ENCODE measurements at regions not wholly inside any gene's neighbourhood (a gene's known extent, or its start where the extent isn't known, plus 50 kb on each side); places are given as distances from the start of the nearest gene placed in this dataset.
"Not testable (repeated sequence)": the region's sequence is repeated elsewhere in the genome, so short reads cannot be mapped to it uniquely, and the experiment has no call there.

DNA sequence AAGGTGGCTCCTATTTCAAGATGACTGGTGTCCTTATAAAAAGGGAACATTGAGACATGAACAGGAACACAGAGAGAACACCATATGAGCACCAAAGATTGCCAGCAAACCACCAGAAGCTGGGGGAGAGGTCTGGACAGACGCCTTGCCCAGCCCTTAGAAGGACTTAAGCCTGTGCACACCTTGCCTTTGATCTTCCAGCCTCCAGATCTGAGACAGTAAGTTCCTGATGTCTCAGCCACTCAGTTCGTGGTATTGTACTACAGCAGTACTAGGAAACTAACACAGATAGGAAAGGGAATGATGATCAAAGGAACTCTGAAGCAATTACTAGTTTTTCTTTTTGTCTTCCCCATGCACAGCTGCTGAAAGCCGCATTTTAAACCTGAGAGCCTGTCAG is 137.3 kb upstream of the FHL2 start:
- H3K27me3 ChIP-seq (ENCODE audit: insufficient read depth, low read length, poor library complexity), result peaks cover 5% of the 10 kb centered on the region
- TF ChIP-seq, protein P1, sequence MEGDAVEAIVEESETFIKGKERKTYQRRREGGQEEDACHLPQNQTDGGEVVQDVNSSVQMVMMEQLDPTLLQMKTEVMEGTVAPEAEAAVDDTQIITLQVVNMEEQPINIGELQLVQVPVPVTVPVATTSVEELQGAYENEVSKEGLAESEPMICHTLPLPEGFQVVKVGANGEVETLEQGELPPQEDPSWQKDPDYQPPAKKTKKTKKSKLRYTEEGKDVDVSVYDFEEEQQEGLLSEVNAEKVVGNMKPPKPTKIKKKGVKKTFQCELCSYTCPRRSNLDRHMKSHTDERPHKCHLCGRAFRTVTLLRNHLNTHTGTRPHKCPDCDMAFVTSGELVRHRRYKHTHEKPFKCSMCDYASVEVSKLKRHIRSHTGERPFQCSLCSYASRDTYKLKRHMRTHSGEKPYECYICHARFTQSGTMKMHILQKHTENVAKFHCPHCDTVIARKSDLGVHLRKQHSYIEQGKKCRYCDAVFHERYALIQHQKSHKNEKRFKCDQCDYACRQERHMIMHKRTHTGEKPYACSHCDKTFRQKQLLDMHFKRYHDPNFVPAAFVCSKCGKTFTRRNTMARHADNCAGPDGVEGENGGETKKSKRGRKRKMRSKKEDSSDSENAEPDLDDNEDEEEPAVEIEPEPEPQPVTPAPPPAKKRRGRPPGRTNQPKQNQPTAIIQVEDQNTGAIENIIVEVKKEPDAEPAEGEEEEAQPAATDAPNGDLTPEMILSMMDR (IDR thresholded peaks at IDR 0.05; ENCODE audit: borderline replicate concordance, extremely low read depth, low read length, poor library complexity, severe bottlenecking), result no peak
- TF ChIP-seq EZH2 (IDR thresholded peaks at IDR 0.05; ENCODE audit: borderline replicate concordance, low read depth, low read length, severe bottlenecking), result no peak
- no peaks in the 10 kb centered on the region for H4K20me1 ChIP-seq (ENCODE audit: insufficient read depth, low read length)
- no peak overlapping the region for H3K9ac ChIP-seq (ENCODE audit: low read depth, low read length)
- ATAC-seq (ENCODE audit: insufficient read depth, low read depth), result no peak
- no peaks in the 10 kb centered on the region for H3K36me3 ChIP-seq (ENCODE audit: insufficient read depth, low read length)
- no peak overlapping the region for H3K27ac ChIP-seq (ENCODE audit: low read length)
- no peak overlapping the region for H2AFZ ChIP-seq (ENCODE audit: low read depth, low read length)
- no peaks in the 10 kb centered on the region for H3K79me2 ChIP-seq (ENCODE audit: insufficient read depth, low read length)
- no peaks in the 10 kb centered on the region for H3K4me1 ChIP-seq (ENCODE audit: insufficient read depth, low read length)
- no peak overlapping the region for H3K4me3 ChIP-seq (ENCODE audit: low read depth in 1 of 2, low read length in 2 of 2)
- DNase-seq, result no peak
- no peak overlapping the region for H3K4me2 ChIP-seq (ENCODE audit: insufficient read depth, low read length)
- no peaks in the 10 kb centered on the region for H3K9me3 ChIP-seq (ENCODE audit: insufficient read depth, low read length, severe bottlenecking)

DNA sequence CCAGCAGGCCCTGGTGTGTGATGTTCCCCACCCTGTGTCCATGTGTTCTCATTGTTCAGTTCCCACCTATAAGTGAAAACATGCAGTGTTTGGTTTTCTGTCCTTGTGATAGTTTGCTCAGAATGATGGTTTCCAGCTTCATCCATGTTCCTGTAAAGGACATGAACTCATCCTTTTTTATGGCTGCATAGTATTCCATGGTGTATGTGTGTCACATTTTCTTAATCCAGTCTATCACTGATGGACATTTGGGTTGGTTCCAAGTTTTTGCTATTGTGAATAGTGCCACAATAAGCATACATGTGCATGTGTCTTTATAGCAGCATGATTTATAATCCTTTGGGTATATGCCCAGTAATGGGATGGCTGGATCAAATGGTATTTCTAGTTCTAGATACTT is 130.4 kb upstream of the FHL2 start:
- not testable (repeated sequence) for ATAC-seq (ENCODE audit: insufficient read depth, low read depth)

DNA sequence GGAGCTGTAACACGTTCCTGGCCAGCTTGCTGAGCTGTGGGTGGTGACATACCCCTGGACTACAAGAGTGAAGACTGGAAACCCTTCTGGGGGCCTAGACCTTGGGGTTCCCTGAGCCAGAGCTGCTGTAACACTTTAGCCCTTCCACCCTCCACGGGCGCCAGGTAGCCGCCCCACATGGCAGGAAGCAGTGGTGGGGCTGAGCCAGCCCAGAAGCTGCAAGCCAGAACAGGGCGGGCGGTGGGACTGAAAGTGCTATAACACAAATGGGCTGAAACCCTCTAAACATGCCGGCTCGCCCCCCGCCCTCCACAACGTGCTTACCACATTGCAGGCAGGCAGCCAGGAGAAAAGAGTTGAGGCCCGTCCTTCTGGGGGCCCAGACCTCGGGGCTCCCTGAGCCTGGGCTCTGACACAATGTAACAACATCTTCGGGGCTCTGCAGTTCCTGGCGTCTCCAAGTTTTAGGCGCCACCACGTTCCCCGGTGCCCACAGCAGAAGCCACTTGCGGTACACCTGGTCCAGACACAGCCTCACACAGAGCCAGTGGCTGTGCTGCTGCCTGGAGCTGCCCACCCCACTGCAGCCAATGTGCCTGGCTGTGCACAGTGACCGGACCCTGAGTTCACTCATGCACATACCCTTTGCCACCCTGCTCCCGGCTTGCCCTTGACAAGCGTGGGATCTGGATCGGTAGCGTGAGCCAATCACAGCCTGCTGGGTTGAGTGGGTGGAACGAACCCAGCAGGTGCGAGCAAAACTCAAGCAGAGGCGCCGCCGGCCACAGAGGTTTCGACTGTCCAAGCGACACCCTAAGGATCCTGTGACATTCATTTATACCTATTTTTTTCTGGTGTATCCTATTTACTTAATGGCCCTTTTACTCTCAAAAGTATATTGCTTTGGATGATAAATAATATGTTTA is 127.4 kb upstream of the FHL2 start:
- ATAC-seq (ENCODE audit: insufficient read depth, low read depth) (no peak), DNase-seq (no peak)
- Histone ChIP-seq H3K4me2 (ENCODE audit: insufficient read depth, low read length) (no peak overlapping the region), H3K9me3 (ENCODE audit: insufficient read depth, low read length, severe bottlenecking) (no peaks in the 10 kb centered on the region), H3K27ac (ENCODE audit: low read length) (no peak overlapping the region), H4K20me1 (ENCODE audit: insufficient read depth, low read length) (no peaks in the 10 kb centered on the region), H3K27me3 (ENCODE audit: insufficient read depth, low read length, poor library complexity) (no peaks in the 10 kb centered on the region), H3K79me2 (ENCODE audit: insufficient read depth, low read length) (no peaks in the 10 kb centered on the region), H2AFZ (ENCODE audit: low read depth, low read length) (no peak overlapping the region), H3K4me3 (ENCODE audit: low read depth in 1 of 2, low read length in 2 of 2) (no peak overlapping the region), H3K4me1 (ENCODE audit: insufficient read depth, low read length) (no peaks in the 10 kb centered on the region), H3K36me3 (ENCODE audit: insufficient read depth, low read length) (no peaks in the 10 kb centered on the region), H3K9ac (ENCODE audit: low read depth, low read length) (no peak overlapping the region)
- no peak for TF ChIP-seq EZH2 (IDR thresholded peaks at IDR 0.05; ENCODE audit: borderline replicate concordance, low read depth, low read length, severe bottlenecking)
- TF ChIP-seq, protein P1 (IDR thresholded peaks at IDR 0.05; ENCODE audit: borderline replicate concordance, extremely low read depth, low read length, poor library complexity, severe bottlenecking), result no peak

More for the DNA sequence above, 130.4 kb upstream of the FHL2 start:
- H3K9ac ChIP-seq (ENCODE audit: low read depth, low read length); H3K4me2 ChIP-seq (ENCODE audit: insufficient read depth, low read length); H3K9me3 ChIP-seq (ENCODE audit: insufficient read depth, low read length, severe bottlenecking); H2AFZ ChIP-seq (ENCODE audit: low read depth, low read length); H3K4me1 ChIP-seq (ENCODE audit: insufficient read depth, low read length); H3K79me2 ChIP-seq (ENCODE audit: insufficient read depth, low read length); H3K36me3 ChIP-seq (ENCODE audit: insufficient read depth, low read length); H4K20me1 ChIP-seq (ENCODE audit: insufficient read depth, low read length); DNase-seq; H3K4me3 ChIP-seq (ENCODE audit: low read depth in 1 of 2, low read length in 2 of 2); H3K27ac ChIP-seq (ENCODE audit: low read length); H3K27me3 ChIP-seq (ENCODE audit: insufficient read depth, low read length, poor library complexity): not testable (repeated sequence)

DNA sequence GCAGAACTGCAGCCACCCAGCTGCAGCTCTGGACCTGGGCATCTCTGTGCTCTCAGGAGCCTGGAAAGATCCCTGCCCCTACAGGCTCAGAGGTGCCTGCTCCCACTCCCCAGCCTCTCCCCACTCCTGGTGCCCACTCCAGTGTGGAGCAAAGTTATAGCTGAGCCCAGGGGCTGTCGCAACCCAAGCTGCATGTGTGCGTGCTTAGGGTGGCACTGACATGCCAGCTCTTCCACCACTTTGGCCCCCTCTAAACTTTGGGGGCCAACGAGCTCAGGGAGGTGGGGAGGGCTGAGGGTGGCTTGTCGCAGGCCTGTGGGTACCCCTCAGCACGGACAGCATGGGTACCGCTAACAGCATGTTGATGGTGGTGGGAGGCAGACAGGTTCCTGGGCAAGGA is 126.3 kb upstream of the FHL2 start:
- Histone ChIP-seq H4K20me1 (ENCODE audit: insufficient read depth, low read length) (no peaks in the 10 kb centered on the region), H3K36me3 (ENCODE audit: insufficient read depth, low read length) (no peaks in the 10 kb centered on the region), H3K27me3 (ENCODE audit: insufficient read depth, low read length, poor library complexity) (no peaks in the 10 kb centered on the region), H2AFZ (ENCODE audit: low read depth, low read length) (no peak overlapping the region), H3K79me2 (ENCODE audit: insufficient read depth, low read length) (no peaks in the 10 kb centered on the region), H3K4me1 (ENCODE audit: insufficient read depth, low read length) (no peaks in the 10 kb centered on the region), H3K4me3 (ENCODE audit: low read depth in 1 of 2, low read length in 2 of 2) (no peak overlapping the region), H3K4me2 (ENCODE audit: insufficient read depth, low read length) (no peak overlapping the region), H3K9me3 (ENCODE audit: insufficient read depth, low read length, severe bottlenecking) (no peaks in the 10 kb centered on the region), H3K27ac (ENCODE audit: low read length) (no peak overlapping the region), H3K9ac (ENCODE audit: low read depth, low read length) (no peak overlapping the region)
- DNase-seq (no peak), ATAC-seq (ENCODE audit: insufficient read depth, low read depth) (no peak)
- TF ChIP-seq, protein P1 (IDR thresholded peaks at IDR 0.05; ENCODE audit: borderline replicate concordance, extremely low read depth, low read length, poor library complexity, severe bottlenecking), result no peak
- no peak for TF ChIP-seq EZH2 (IDR thresholded peaks at IDR 0.05; ENCODE audit: borderline replicate concordance, low read depth, low read length, severe bottlenecking)
